Uterus (tissue), 2 donors: ENCODE measurements at regions not wholly inside any gene's neighbourhood (a gene's known extent, or its start where the extent isn't known, plus 50 kb on each side); places are given as distances from the start of the nearest gene placed in this dataset.

Experiments
- POLR2A ChIP-seq, 2 donors: fragments of 450-650 bp; IDR thresholded peaks; one replicate each; pipeline ENCODE4 v1.6.1; 2016; ENCODE audit warnings: antibody characterized with exemption in 2 of 2, mild to moderate bottlenecking in 1 of 2, moderate library complexity in 1 of 2
- TF ChIP-seq, protein P1 (sequence below), 4 experiments: fragments of 200-600 bp in 2 of 4; fragments of 450-650 bp in 2 of 4; sonication (generic) in 2 of 4; IDR thresholded peaks; one replicate each; pipeline ENCODE4 v1.5.1; 2016 to 2019; ENCODE audit warnings: antibody characterized with exemption in 4 of 4, mild to moderate bottlenecking in 2 of 4, moderate library complexity in 1 of 4

DNA sequence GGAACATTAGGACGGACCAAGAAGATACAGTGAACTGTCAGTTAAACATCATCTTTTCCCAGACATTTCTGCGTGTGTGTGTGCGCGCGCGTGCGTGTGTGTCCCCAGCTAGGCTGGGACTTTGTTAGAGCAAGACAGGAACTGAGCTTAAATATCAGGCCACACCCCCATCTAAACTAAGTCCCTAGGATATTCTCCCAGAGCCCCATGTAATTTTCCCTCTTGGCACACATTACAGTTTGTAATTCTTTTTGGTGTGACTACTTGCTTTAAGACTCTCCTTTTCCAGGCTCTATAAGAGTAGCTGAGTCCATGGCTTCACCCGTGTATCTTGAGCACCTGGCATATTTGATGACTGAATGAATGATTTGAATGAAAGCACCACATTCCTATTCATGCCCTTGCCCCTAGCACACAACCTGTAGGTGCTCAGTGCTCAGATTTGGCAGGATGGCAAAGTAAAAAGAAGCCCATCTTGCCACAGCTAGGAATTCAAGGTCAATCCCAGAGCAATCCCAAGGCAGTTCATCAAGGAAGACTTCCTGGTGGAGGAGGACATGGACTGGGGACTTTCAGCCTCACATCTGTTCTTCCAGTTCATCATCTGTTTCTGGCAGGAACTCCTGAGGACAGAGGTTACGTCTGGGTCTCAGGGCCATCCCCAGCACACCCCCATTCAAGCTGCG is 69.2 kb downstream of the MRPL14 start:
- TF ChIP-seq, protein P1, sequence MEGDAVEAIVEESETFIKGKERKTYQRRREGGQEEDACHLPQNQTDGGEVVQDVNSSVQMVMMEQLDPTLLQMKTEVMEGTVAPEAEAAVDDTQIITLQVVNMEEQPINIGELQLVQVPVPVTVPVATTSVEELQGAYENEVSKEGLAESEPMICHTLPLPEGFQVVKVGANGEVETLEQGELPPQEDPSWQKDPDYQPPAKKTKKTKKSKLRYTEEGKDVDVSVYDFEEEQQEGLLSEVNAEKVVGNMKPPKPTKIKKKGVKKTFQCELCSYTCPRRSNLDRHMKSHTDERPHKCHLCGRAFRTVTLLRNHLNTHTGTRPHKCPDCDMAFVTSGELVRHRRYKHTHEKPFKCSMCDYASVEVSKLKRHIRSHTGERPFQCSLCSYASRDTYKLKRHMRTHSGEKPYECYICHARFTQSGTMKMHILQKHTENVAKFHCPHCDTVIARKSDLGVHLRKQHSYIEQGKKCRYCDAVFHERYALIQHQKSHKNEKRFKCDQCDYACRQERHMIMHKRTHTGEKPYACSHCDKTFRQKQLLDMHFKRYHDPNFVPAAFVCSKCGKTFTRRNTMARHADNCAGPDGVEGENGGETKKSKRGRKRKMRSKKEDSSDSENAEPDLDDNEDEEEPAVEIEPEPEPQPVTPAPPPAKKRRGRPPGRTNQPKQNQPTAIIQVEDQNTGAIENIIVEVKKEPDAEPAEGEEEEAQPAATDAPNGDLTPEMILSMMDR (IDR thresholded peaks at IDR 0.05) = no peak
- no peak for TF ChIP-seq POLR2A (IDR thresholded peaks at IDR 0.05)
